Osteocyte (in vitro differentiated cells): ENCODE measurements at regions not wholly inside any gene's neighbourhood (a gene's known extent, or its start where the extent isn't known, plus 50 kb on each side); places are given as distances from the start of the nearest gene placed in this dataset.

ENCODE experiments used
- DNase-seq: peaks from one replicate; pipeline ENCODE4 v3.0.0; 2021; ENCODE audit warnings: mixed read lengths; ENCODE audit not compliant: unreplicated experiment; ENCODE audit errors: extremely low spot score
- H3K27ac Mint-ChIP-seq: one replicate; pipeline ENCODE4 v1.8.0; 2021; ENCODE audit warnings: mild to moderate bottlenecking, mixed read lengths; ENCODE audit not compliant: unreplicated experiment
- H3K27me3 Mint-ChIP-seq: one replicate; pipeline ENCODE4 v1.8.0; 2021; ENCODE audit warnings: mixed read lengths; ENCODE audit not compliant: unreplicated experiment
- H3K36me3 Mint-ChIP-seq: one replicate; pipeline ENCODE4 v1.8.0; 2021; ENCODE audit warnings: mixed read lengths; ENCODE audit not compliant: unreplicated experiment
- H3K4me1 Mint-ChIP-seq: one replicate; pipeline ENCODE4 v1.8.0; 2021; ENCODE audit warnings: mixed read lengths; ENCODE audit not compliant: unreplicated experiment
- H3K4me3 Mint-ChIP-seq: one replicate; pipeline ENCODE4 v1.8.0; 2021; ENCODE audit warnings: mild to moderate bottlenecking, moderate library complexity, mixed read lengths; ENCODE audit not compliant: unreplicated experiment
- H3K9me3 Mint-ChIP-seq: one replicate; pipeline ENCODE4 v1.8.0; 2021; ENCODE audit warnings: mixed read lengths; ENCODE audit not compliant: unreplicated experiment
- CTCF ChIP-seq: fragments of 200-600 bp; sonication (generic); IDR thresholded peaks from 2 replicates; pipeline ENCODE4 v1.5.0; 2021; ENCODE audit warnings: antibody characterized with exemption, mild to moderate bottlenecking, moderate library complexity

GRCh38 chr13:106220211-106220610 is 315.3 kb downstream of the EFNB2 start:
- DNase-seq = no peak
- Mint-ChIP-seq H3K9me3 (no peaks in the 10 kb centered on the region), H3K4me3 (no peak overlapping the region), H3K4me1 (peaks cover 28% of the 10 kb centered on the region), H3K36me3 (no peaks in the 10 kb centered on the region), H3K27me3 (no peaks in the 10 kb centered on the region), H3K27ac (peak overlapping the region; percentile 81)
- no peak for TF ChIP-seq CTCF

- H3K9me3 Mint-ChIP-seq = no peaks in the 10 kb centered on the region
- H3K4me3 Mint-ChIP-seq = no peak overlapping the region
- H3K27me3 Mint-ChIP-seq = no peaks in the 10 kb centered on the region
- DNase-seq = no peak
- no peaks in the 10 kb centered on the region for H3K36me3 Mint-ChIP-seq
- TF ChIP-seq CTCF = no peak
- H3K4me1 Mint-ChIP-seq = peaks cover 8% of the 10 kb centered on the region
- H3K27ac Mint-ChIP-seq = peak overlapping the region; percentile 7
Observed at GRCh38 chr13:106213028-106213757, 322.3 kb downstream of the EFNB2 start.

GRCh38 chr13:106212386-106213010 is 323.0 kb downstream of the EFNB2 start:
- Mint-ChIP-seq H3K4me1 (peaks cover 8% of the 10 kb centered on the region), H3K4me3 (no peak overlapping the region), H3K36me3 (no peaks in the 10 kb centered on the region), H3K9me3 (no peaks in the 10 kb centered on the region), H3K27me3 (no peaks in the 10 kb centered on the region), H3K27ac (no peak overlapping the region)
- DNase-seq = no peak
- no peak for TF ChIP-seq CTCF

- Mint-ChIP-seq H3K9me3 (no peaks in the 10 kb centered on the region), H3K4me3 (no peak overlapping the region), H3K27me3 (no peaks in the 10 kb centered on the region), H3K27ac (no peak overlapping the region), H3K36me3 (no peaks in the 10 kb centered on the region), H3K4me1 (peaks cover 8% of the 10 kb centered on the region)
- DNase-seq = no peak
- TF ChIP-seq CTCF = no peak
Observed at GRCh38 chr13:106210324-106210723, 325.1 kb downstream of the EFNB2 start.

GRCh38 chr13:106205871-106206270 is 329.6 kb downstream of the EFNB2 start:
- TF ChIP-seq CTCF = no peak
- no peaks in the 10 kb centered on the region for H3K4me1 Mint-ChIP-seq
- no peak overlapping the region for H3K4me3 Mint-ChIP-seq
- no peak for DNase-seq
- H3K9me3 Mint-ChIP-seq = no peaks in the 10 kb centered on the region
- H3K36me3 Mint-ChIP-seq = no peaks in the 10 kb centered on the region
- no peak overlapping the region for H3K27ac Mint-ChIP-seq
- H3K27me3 Mint-ChIP-seq = no peaks in the 10 kb centered on the region
